H9 (cell line): ENCODE measurements at regions not wholly inside any gene's neighbourhood (a gene's known extent, or its start where the extent isn't known, plus 50 kb on each side); places are given as distances from the start of the nearest gene placed in this dataset.

Experiments used
- DNase-seq: peaks from one replicate; pipeline ENCODE4 v3.0.0-alpha.2; 2017
- H2AFZ ChIP-seq: one replicate; pipeline ENCODE4 v1.6.1; 2013; ENCODE audit warnings: mild to moderate bottlenecking, low read length, control low read depth, moderate library complexity
- H2AK5ac ChIP-seq: 2 replicates; pipeline ENCODE4 v1.6.1; 2013; ENCODE audit warnings: low read length, control low read depth, mixed read lengths; ENCODE audit not compliant: insufficient read length
- H2BK120ac ChIP-seq: one replicate; pipeline ENCODE4 v1.6.1; 2013; ENCODE audit warnings: low read depth, mild to moderate bottlenecking, low read length, control low read depth, inconsistent platforms; ENCODE audit not compliant: poor library complexity, severe bottlenecking
- H2BK12ac ChIP-seq: 2 replicates; pipeline ENCODE4 v1.6.1; 2013; ENCODE audit warnings: low read length, control low read depth, mixed read lengths, low read depth; ENCODE audit not compliant: insufficient read length
- H2BK15ac ChIP-seq: 2 replicates; pipeline ENCODE4 v1.6.1; 2013; ENCODE audit warnings: low read depth, low read length, control low read depth
- H2BK20ac ChIP-seq: one replicate; pipeline ENCODE4 v1.6.1; 2013; ENCODE audit warnings: low read depth, mild to moderate bottlenecking, low read length, control low read depth, inconsistent platforms; ENCODE audit not compliant: poor library complexity, severe bottlenecking
- H2BK5ac ChIP-seq: 2 replicates; pipeline ENCODE4 v1.6.1; 2013; ENCODE audit warnings: low read length, control low read depth, mixed read lengths; ENCODE audit not compliant: insufficient read length
- H3K14ac ChIP-seq: 2 replicates; pipeline ENCODE4 v1.6.1; 2013; ENCODE audit warnings: low read length, control low read depth; ENCODE audit not compliant: insufficient read depth
- H3K18ac ChIP-seq: 2 replicates; pipeline ENCODE4 v1.6.1; 2013; ENCODE audit warnings: low read depth, mild to moderate bottlenecking, mixed read lengths, low read length, control low read depth; ENCODE audit not compliant: insufficient read length
- H3K23ac ChIP-seq: 2 replicates; pipeline ENCODE4 v1.6.1; 2013; ENCODE audit warnings: low read length, control low read depth, mixed read lengths, low read depth; ENCODE audit not compliant: insufficient read length
- H3K23me2 ChIP-seq: 2 replicates; pipeline ENCODE4 v1.6.1; 2013; ENCODE audit warnings: low read depth, mild to moderate bottlenecking, mixed read lengths, low read length, control low read depth; ENCODE audit not compliant: insufficient read length, poor library complexity, severe bottlenecking
- H3K27ac ChIP-seq: 2 replicates; pipeline ENCODE4 v1.5.1; 2013; ENCODE audit warnings: low read length, control low read depth, mixed read lengths, low read depth; ENCODE audit not compliant: insufficient read length
- H3K27me3 ChIP-seq: 2 replicates; pipeline ENCODE4 v1.6.1; 2013; ENCODE audit warnings: low read length, control low read depth, inconsistent platforms; ENCODE audit not compliant: insufficient read depth
- H3K4ac ChIP-seq: 2 replicates; pipeline ENCODE4 v1.6.1; 2013; ENCODE audit warnings: low read depth, mild to moderate bottlenecking, control low read depth, inconsistent platforms, low read length, moderate library complexity
- H3K4me1 ChIP-seq: 2 replicates; pipeline ENCODE4 v1.6.1; 2013; ENCODE audit warnings: low read length, control low read depth, inconsistent platforms; ENCODE audit not compliant: insufficient read depth
- H3K4me2 ChIP-seq: 2 replicates; pipeline ENCODE4 v1.6.1; 2013; ENCODE audit warnings: low read length, control low read depth, mixed read lengths; ENCODE audit not compliant: insufficient read length, insufficient read depth
- H3K56ac ChIP-seq: 2 replicates; pipeline ENCODE4 v1.6.1; 2013; ENCODE audit warnings: low read depth, mild to moderate bottlenecking, mixed read lengths, low read length, control low read depth; ENCODE audit not compliant: insufficient read length
- H3K79me1 ChIP-seq: 2 replicates; pipeline ENCODE4 v1.6.1; 2013; ENCODE audit warnings: low read depth, mild to moderate bottlenecking, moderate library complexity, low read length, control low read depth, inconsistent platforms; ENCODE audit not compliant: insufficient read depth, poor library complexity, severe bottlenecking
- H3K79me2 ChIP-seq: 2 replicates; pipeline ENCODE4 v1.6.1; 2013; ENCODE audit warnings: low read length, control low read depth, inconsistent platforms; ENCODE audit not compliant: insufficient read depth
- H3K9ac ChIP-seq: 2 replicates; pipeline ENCODE4 v1.6.1; 2013; ENCODE audit warnings: low read length, control low read depth, mixed read lengths; ENCODE audit not compliant: insufficient read length; ENCODE audit errors: extremely low read depth
- H3K9me3 ChIP-seq: one replicate; pipeline ENCODE4 v1.6.1; 2013; ENCODE audit warnings: low read depth, low read length, inconsistent platforms; ENCODE audit not compliant: control insufficient read depth
- H3T11ph ChIP-seq: one replicate; pipeline ENCODE4 v1.6.1; 2013; ENCODE audit warnings: mild to moderate bottlenecking, low read length, control low read depth, inconsistent platforms
- H4K20me1 ChIP-seq: one replicate; pipeline ENCODE4 v1.6.1; 2013; ENCODE audit not compliant: control insufficient read depth, insufficient read length, insufficient read depth
- H4K5ac ChIP-seq: 2 replicates; pipeline ENCODE4 v1.6.1; 2013; ENCODE audit warnings: low read depth, mild to moderate bottlenecking, mixed read lengths, low read length, control low read depth; ENCODE audit not compliant: insufficient read length
- H4K8ac ChIP-seq: replicated peaks from 2 replicates; pipeline ENCODE4 v1.6.1; 2013; ENCODE audit warnings: low read length, control low read depth, mixed read lengths, low read depth; ENCODE audit not compliant: insufficient read length
- H4K91ac ChIP-seq: 2 replicates; pipeline ENCODE4 v1.6.1; 2013; ENCODE audit warnings: low read depth, mild to moderate bottlenecking, moderate library complexity, mixed read lengths, low read length, control low read depth; ENCODE audit not compliant: insufficient read length
- H3K27ac Mint-ChIP-seq, 3 experiments: 2 replicates in 2 of 3; 3 replicates in 1 of 3; pipeline ENCODE4 v1.8.0; 2020 to 2021; ENCODE audit warnings: mixed read lengths in 3 of 3, mild to moderate bottlenecking in 1 of 3, moderate library complexity in 1 of 3
- H3K27me3 Mint-ChIP-seq: 2 replicates; pipeline ENCODE4 v1.8.0; 2021; ENCODE audit warnings: low read depth, mild to moderate bottlenecking, moderate library complexity, mixed read lengths
- H3K36me3 Mint-ChIP-seq, 3 experiments: 2 replicates in 2 of 3; 3 replicates in 1 of 3; pipeline ENCODE4 v1.8.0; 2020 to 2021; ENCODE audit warnings: low read depth in 3 of 3, mixed read lengths in 3 of 3; ENCODE audit not compliant: insufficient read depth in 1 of 3
- H3K4me1 Mint-ChIP-seq, 2 experiments: 2 replicates each; pipeline ENCODE4 v1.8.0; 2020; ENCODE audit warnings: mixed read lengths in 2 of 2
- H3K4me3 Mint-ChIP-seq, 2 experiments: 2 replicates in 1 of 2; 3 replicates in 1 of 2; pipeline ENCODE4 v1.8.0; 2020 to 2021; ENCODE audit warnings: mild to moderate bottlenecking in 2 of 2, mixed read lengths in 2 of 2, moderate library complexity in 1 of 2
- H3K9me3 Mint-ChIP-seq, 2 experiments: 2 replicates in 1 of 2; 3 replicates in 1 of 2; pipeline ENCODE4 v1.8.0; 2020; ENCODE audit warnings: mild to moderate bottlenecking in 2 of 2, mixed read lengths in 2 of 2, moderate library complexity in 1 of 2
- WGBS: extraction: QIAGEN DNeasy Blood & Tissue Kit; methylation state at CpG from one replicate; pipeline ENCODE4 v1.1.7; 2013; ENCODE audit warnings: missing lambda C conversion rate, low lambda C conversion rate, mixed read lengths; ENCODE audit not compliant: insufficient read length; ENCODE audit errors: extremely low coverage; 5-methylcytosine and 5-hydroxymethylcytosine counted together
- TF ChIP-seq, protein P1 (sequence below): fragments of 200-600 bp; sonication (generic); conservative IDR thresholded peaks from 3 replicates; pipeline ENCODE4 v1.8.0; 2021; ENCODE audit warnings: antibody characterized with exemption, mild to moderate bottlenecking

DNA sequence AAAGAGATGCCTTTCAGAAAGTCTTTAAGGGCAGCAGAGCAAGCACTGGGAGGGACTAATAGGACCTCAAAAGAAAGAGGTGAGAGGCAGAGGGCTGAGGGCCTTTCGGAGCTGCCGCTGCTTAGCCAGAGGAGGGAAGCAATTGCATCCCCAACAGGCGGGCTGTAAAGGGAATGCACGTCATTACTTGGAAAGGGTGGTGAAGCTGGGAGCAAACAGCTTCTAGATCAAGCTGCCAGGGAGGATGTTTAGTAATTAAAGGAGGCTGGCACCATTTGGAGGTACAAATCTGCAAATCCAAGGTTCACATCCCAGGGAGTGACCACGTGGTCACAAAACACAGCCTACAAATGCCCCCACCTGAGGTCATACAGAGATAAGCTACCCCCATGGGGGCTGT is 429.0 kb upstream of the RBFOX1 start:
- Histone ChIP-seq H4K91ac (no peak overlapping the region), H3K23ac (no peak overlapping the region), H2BK15ac (no peak overlapping the region), H2BK20ac (no peak overlapping the region), H3K18ac (no peak overlapping the region), H3K4me1 (no peaks in the 10 kb centered on the region), H3K23me2 (no peaks in the 10 kb centered on the region), H4K8ac (no peak overlapping the region), H4K20me1 (no peaks in the 10 kb centered on the region), H2BK120ac (no peak overlapping the region), H2BK12ac (no peak overlapping the region), H3K79me1 (no peaks in the 10 kb centered on the region), H3T11ph (no peak overlapping the region), H2AFZ (no peak overlapping the region), H3K4me2 (no peak overlapping the region), H3K27ac (no peak overlapping the region), H2AK5ac (no peak overlapping the region), H3K14ac (no peak overlapping the region), H3K9me3 (no peaks in the 10 kb centered on the region), H3K27me3 (no peaks in the 10 kb centered on the region), H4K5ac (no peak overlapping the region), H3K9ac (no peak overlapping the region), H2BK5ac (no peak overlapping the region), H3K79me2 (no peaks in the 10 kb centered on the region), H3K56ac (no peak overlapping the region), H3K4ac (no peak overlapping the region)
- Mint-ChIP-seq H3K27ac (peak overlapping the region in 1 of 3 experiments; percentile 76; a peak in 1 of 7 replicates), H3K9me3 (no peaks in the 10 kb centered on the region; a peak in 1 of 5 replicates), H3K27me3 (peaks cover 76% of the 10 kb centered on the region), H3K36me3 (no peaks in the 10 kb centered on the region), H3K4me1 (peaks cover 6 to 27% of the 10 kb centered on the region in 2 experiments), H3K4me3 (no peak overlapping the region)
- WGBS, result no CpG with 5 or more reads among the region's 5 CpGs
- DNase-seq, result no peak
- TF ChIP-seq, protein P1, sequence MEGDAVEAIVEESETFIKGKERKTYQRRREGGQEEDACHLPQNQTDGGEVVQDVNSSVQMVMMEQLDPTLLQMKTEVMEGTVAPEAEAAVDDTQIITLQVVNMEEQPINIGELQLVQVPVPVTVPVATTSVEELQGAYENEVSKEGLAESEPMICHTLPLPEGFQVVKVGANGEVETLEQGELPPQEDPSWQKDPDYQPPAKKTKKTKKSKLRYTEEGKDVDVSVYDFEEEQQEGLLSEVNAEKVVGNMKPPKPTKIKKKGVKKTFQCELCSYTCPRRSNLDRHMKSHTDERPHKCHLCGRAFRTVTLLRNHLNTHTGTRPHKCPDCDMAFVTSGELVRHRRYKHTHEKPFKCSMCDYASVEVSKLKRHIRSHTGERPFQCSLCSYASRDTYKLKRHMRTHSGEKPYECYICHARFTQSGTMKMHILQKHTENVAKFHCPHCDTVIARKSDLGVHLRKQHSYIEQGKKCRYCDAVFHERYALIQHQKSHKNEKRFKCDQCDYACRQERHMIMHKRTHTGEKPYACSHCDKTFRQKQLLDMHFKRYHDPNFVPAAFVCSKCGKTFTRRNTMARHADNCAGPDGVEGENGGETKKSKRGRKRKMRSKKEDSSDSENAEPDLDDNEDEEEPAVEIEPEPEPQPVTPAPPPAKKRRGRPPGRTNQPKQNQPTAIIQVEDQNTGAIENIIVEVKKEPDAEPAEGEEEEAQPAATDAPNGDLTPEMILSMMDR, result no peak
